ENCODE measurements at regions not wholly inside any gene's neighbourhood (a gene's known extent, or its start where the extent isn't known, plus 50 kb on each side); places are given as distances from the start of the nearest gene placed in this dataset.

- Histone ChIP-seq H3K27me3 (ENCODE audit: low read length) (no peaks in the 10 kb centered on the region), H3K9ac (ENCODE audit: low read length) (no peak overlapping the region), H4K20me1 (ENCODE audit: insufficient read depth, low read depth, low read length) (no peaks in the 10 kb centered on the region), H3K79me2 (ENCODE audit: low read length) (no peaks in the 10 kb centered on the region), H3K36me3 (ENCODE audit: insufficient read depth, low read length) (no peaks in the 10 kb centered on the region), H3K4me3 (ENCODE audit: low read length) (no peak overlapping the region), H3K9me3 (ENCODE audit: low read length) (no peaks in the 10 kb centered on the region), H3K4me1 (ENCODE audit: low read length) (no peaks in the 10 kb centered on the region), H2AFZ (ENCODE audit: low read length) (no peak overlapping the region), H3K9me2 (replicated peaks; ENCODE audit: insufficient read depth, low read length) (0 out of 2 replicates have a peak, but pooled peaks cover 4% of the 10 kb centered on the region), H3K4me2 (ENCODE audit: low read depth, low read length, poor library complexity, severe bottlenecking) (no peak overlapping the region), H3K27ac (ENCODE audit: low read length) (no peak overlapping the region)
- DNase-seq = no peak
These were observed 230.1 kb upstream of the ZNF717 start for GRCh38 chr3:76015496-76015895.

- Histone ChIP-seq H3K9ac (ENCODE audit: low read length) (no peak overlapping the region), H3K9me2 (replicated peaks; ENCODE audit: insufficient read depth, low read length) (0 out of 2 replicates have a peak, but pooled peaks cover 4% of the 10 kb centered on the region), H3K4me2 (ENCODE audit: low read depth, low read length, poor library complexity, severe bottlenecking) (no peak overlapping the region), H2AFZ (ENCODE audit: low read length) (no peak overlapping the region), H3K27ac (ENCODE audit: low read length) (no peak overlapping the region), H3K79me2 (ENCODE audit: low read length) (no peaks in the 10 kb centered on the region), H3K27me3 (ENCODE audit: low read length) (no peaks in the 10 kb centered on the region), H3K9me3 (ENCODE audit: low read length) (no peaks in the 10 kb centered on the region), H3K4me1 (ENCODE audit: low read length) (no peaks in the 10 kb centered on the region), H4K20me1 (ENCODE audit: insufficient read depth, low read depth, low read length) (no peaks in the 10 kb centered on the region), H3K36me3 (ENCODE audit: insufficient read depth, low read length) (no peaks in the 10 kb centered on the region), H3K4me3 (ENCODE audit: low read length) (no peak overlapping the region)
- no peak for DNase-seq
These were observed 230.8 kb upstream of the ZNF717 start for GRCh38 chr3:76016111-76016510.

- DNase-seq = no peak
- Histone ChIP-seq H3K4me3 (ENCODE audit: low read length) (no peak overlapping the region), H3K27me3 (ENCODE audit: low read length) (no peaks in the 10 kb centered on the region), H3K27ac (ENCODE audit: low read length) (no peak overlapping the region), H4K20me1 (ENCODE audit: insufficient read depth, low read depth, low read length) (no peaks in the 10 kb centered on the region), H3K4me2 (ENCODE audit: low read depth, low read length, poor library complexity, severe bottlenecking) (no peak overlapping the region), H3K9ac (ENCODE audit: low read length) (no peak overlapping the region), H2AFZ (ENCODE audit: low read length) (no peak overlapping the region), H3K9me3 (ENCODE audit: low read length) (no peaks in the 10 kb centered on the region), H3K4me1 (ENCODE audit: low read length) (no peaks in the 10 kb centered on the region), H3K36me3 (ENCODE audit: insufficient read depth, low read length) (no peaks in the 10 kb centered on the region), H3K9me2 (replicated peaks; ENCODE audit: insufficient read depth, low read length) (0 out of 2 replicates have a peak, but pooled peaks cover 4% of the 10 kb centered on the region), H3K79me2 (ENCODE audit: low read length) (no peaks in the 10 kb centered on the region)
These were observed 231.6 kb upstream of the ZNF717 start for GRCh38 chr3:76016769-76017439.

GRCh38 chr3:76021376-76021775, 236.0 kb upstream of the ZNF717 start:
- Histone ChIP-seq H3K9ac (ENCODE audit: low read length) (no peak overlapping the region), H2AFZ (ENCODE audit: low read length) (no peak overlapping the region), H3K9me2 (replicated peaks; ENCODE audit: insufficient read depth, low read length) (no peaks in the 10 kb centered on the region), H3K79me2 (ENCODE audit: low read length) (no peaks in the 10 kb centered on the region), H3K4me2 (ENCODE audit: low read depth, low read length, poor library complexity, severe bottlenecking) (no peak overlapping the region), H3K4me3 (ENCODE audit: low read length) (no peak overlapping the region), H3K4me1 (ENCODE audit: low read length) (no peaks in the 10 kb centered on the region), H3K27me3 (ENCODE audit: low read length) (no peaks in the 10 kb centered on the region), H3K9me3 (ENCODE audit: low read length) (no peaks in the 10 kb centered on the region), H3K27ac (ENCODE audit: low read length) (no peak overlapping the region), H3K36me3 (ENCODE audit: insufficient read depth, low read length) (no peaks in the 10 kb centered on the region), H4K20me1 (ENCODE audit: insufficient read depth, low read depth, low read length) (no peaks in the 10 kb centered on the region)
- no peak for DNase-seq

- Histone ChIP-seq H3K9me2 (replicated peaks; ENCODE audit: insufficient read depth, low read length) (no peaks in the 10 kb centered on the region), H3K79me2 (ENCODE audit: low read length) (no peaks in the 10 kb centered on the region), H3K4me3 (ENCODE audit: low read length) (no peak overlapping the region), H4K20me1 (ENCODE audit: insufficient read depth, low read depth, low read length) (no peaks in the 10 kb centered on the region), H3K27me3 (ENCODE audit: low read length) (no peaks in the 10 kb centered on the region), H3K9me3 (ENCODE audit: low read length) (no peaks in the 10 kb centered on the region), H2AFZ (ENCODE audit: low read length) (no peak overlapping the region), H3K9ac (ENCODE audit: low read length) (no peak overlapping the region), H3K4me2 (ENCODE audit: low read depth, low read length, poor library complexity, severe bottlenecking) (no peak overlapping the region), H3K4me1 (ENCODE audit: low read length) (no peaks in the 10 kb centered on the region), H3K27ac (ENCODE audit: low read length) (no peak overlapping the region), H3K36me3 (ENCODE audit: insufficient read depth, low read length) (no peaks in the 10 kb centered on the region)
- peak; percentile 69 for DNase-seq
These were observed 239.3 kb upstream of the ZNF717 start for GRCh38 chr3:76024640-76025039.

- no peaks in the 10 kb centered on the region for H3K9me3 ChIP-seq (ENCODE audit: low read length)
- no peak overlapping the region for H3K4me2 ChIP-seq (ENCODE audit: low read depth, low read length, poor library complexity, severe bottlenecking)
- H3K9me2 ChIP-seq (replicated peaks; ENCODE audit: insufficient read depth, low read length) = no peaks in the 10 kb centered on the region
- no peak for DNase-seq
- H2AFZ ChIP-seq (ENCODE audit: low read length) = no peak overlapping the region
- H3K79me2 ChIP-seq (ENCODE audit: low read length) = no peaks in the 10 kb centered on the region
- no peaks in the 10 kb centered on the region for H4K20me1 ChIP-seq (ENCODE audit: insufficient read depth, low read depth, low read length)
- no peaks in the 10 kb centered on the region for H3K27me3 ChIP-seq (ENCODE audit: low read length)
- H3K9ac ChIP-seq (ENCODE audit: low read length) = no peak overlapping the region
- H3K4me3 ChIP-seq (ENCODE audit: low read length) = no peak overlapping the region
- H3K4me1 ChIP-seq (ENCODE audit: low read length) = no peaks in the 10 kb centered on the region
- no peaks in the 10 kb centered on the region for H3K36me3 ChIP-seq (ENCODE audit: insufficient read depth, low read length)
- no peak overlapping the region for H3K27ac ChIP-seq (ENCODE audit: low read length)
These were observed 240.2 kb upstream of the ZNF717 start for GRCh38 chr3:76025561-76025960.

GRCh38 chr3:76026379-76026778, 241.0 kb upstream of the ZNF717 start:
- no peaks in the 10 kb centered on the region for H3K9me3 ChIP-seq (ENCODE audit: low read length)
- H3K36me3 ChIP-seq (ENCODE audit: insufficient read depth, low read length) = no peaks in the 10 kb centered on the region
- no peak overlapping the region for H2AFZ ChIP-seq (ENCODE audit: low read length)
- H3K27ac ChIP-seq (ENCODE audit: low read length) = no peak overlapping the region
- no peaks in the 10 kb centered on the region for H3K27me3 ChIP-seq (ENCODE audit: low read length)
- no peak overlapping the region for H3K4me2 ChIP-seq (ENCODE audit: low read depth, low read length, poor library complexity, severe bottlenecking)
- H3K4me3 ChIP-seq (ENCODE audit: low read length) = no peak overlapping the region
- no peaks in the 10 kb centered on the region for H3K79me2 ChIP-seq (ENCODE audit: low read length)
- no peak for DNase-seq
- H3K9ac ChIP-seq (ENCODE audit: low read length) = no peak overlapping the region
- no peaks in the 10 kb centered on the region for H3K4me1 ChIP-seq (ENCODE audit: low read length)
- no peaks in the 10 kb centered on the region for H3K9me2 ChIP-seq (replicated peaks; ENCODE audit: insufficient read depth, low read length)
- H4K20me1 ChIP-seq (ENCODE audit: insufficient read depth, low read depth, low read length) = no peaks in the 10 kb centered on the region

- no peak for DNase-seq
- H3K4me2 ChIP-seq (ENCODE audit: low read depth, low read length, poor library complexity, severe bottlenecking) = no peak overlapping the region
- H2AFZ ChIP-seq (ENCODE audit: low read length) = no peak overlapping the region
- no peaks in the 10 kb centered on the region for H3K9me2 ChIP-seq (replicated peaks; ENCODE audit: insufficient read depth, low read length)
- H3K27ac ChIP-seq (ENCODE audit: low read length) = no peak overlapping the region
- no peaks in the 10 kb centered on the region for H3K27me3 ChIP-seq (ENCODE audit: low read length)
- no peaks in the 10 kb centered on the region for H3K9me3 ChIP-seq (ENCODE audit: low read length)
- H3K9ac ChIP-seq (ENCODE audit: low read length) = no peak overlapping the region
- H3K4me3 ChIP-seq (ENCODE audit: low read length) = no peak overlapping the region
- H4K20me1 ChIP-seq (ENCODE audit: insufficient read depth, low read depth, low read length) = no peaks in the 10 kb centered on the region
- H3K4me1 ChIP-seq (ENCODE audit: low read length) = no peaks in the 10 kb centered on the region
- H3K79me2 ChIP-seq (ENCODE audit: low read length) = no peaks in the 10 kb centered on the region
- no peaks in the 10 kb centered on the region for H3K36me3 ChIP-seq (ENCODE audit: insufficient read depth, low read length)
These were observed 243.4 kb upstream of the ZNF717 start for GRCh38 chr3:76028774-76029173.
